ENCODE measurements at regions not wholly inside any gene's neighbourhood (a gene's known extent, or its start where the extent isn't known, plus 50 kb on each side); places are given as distances from the start of the nearest gene placed in this dataset.

- Histone ChIP-seq H3K27ac (ENCODE audit: low read length) (no peak overlapping the region), H3K79me2 (replicated peaks; ENCODE audit: insufficient read depth, low read length) (no peaks in the 10 kb centered on the region), H3K27me3 (ENCODE audit: insufficient read depth, low read depth, low read length) (no peaks in the 10 kb centered on the region), H3K9me2 (ENCODE audit: insufficient read depth, low read length) (no peaks in the 10 kb centered on the region), H3K4me2 (ENCODE audit: low read length) (no peak overlapping the region), H2AFZ (ENCODE audit: low read depth, low read length) (no peak overlapping the region), H4K20me1 (ENCODE audit: insufficient read depth) (no peaks in the 10 kb centered on the region), H3K4me3 (ENCODE audit: low read length) (no peak overlapping the region), H3K36me3 (ENCODE audit: insufficient read depth, low read length) (no peaks in the 10 kb centered on the region), H3K9ac (ENCODE audit: low read length) (no peak overlapping the region), H3K9me3 (ENCODE audit: low read length) (no peaks in the 10 kb centered on the region), H3F3A (ENCODE audit: insufficient read depth, low read length, poor library complexity, severe bottlenecking) (no peaks in the 10 kb centered on the region)
- TF ChIP-seq EP300 (conservative IDR thresholded peaks at IDR 0.05; ENCODE audit: poor library complexity, severe bottlenecking): no peak
These were observed 151.9 kb downstream of the AKR1D1 start for GRCh38 chr7:138228119-138228518.

GRCh38 chr7:138228769-138229168, 152.5 kb downstream of the AKR1D1 start:
- Histone ChIP-seq H3K4me3 (ENCODE audit: low read length) (no peak overlapping the region), H3K79me2 (replicated peaks; ENCODE audit: insufficient read depth, low read length) (no peaks in the 10 kb centered on the region), H2AFZ (ENCODE audit: low read depth, low read length) (no peak overlapping the region), H3K9me2 (ENCODE audit: insufficient read depth, low read length) (no peaks in the 10 kb centered on the region), H3K27ac (ENCODE audit: low read length) (no peak overlapping the region), H3F3A (ENCODE audit: insufficient read depth, low read length, poor library complexity, severe bottlenecking) (no peaks in the 10 kb centered on the region), H3K9ac (ENCODE audit: low read length) (no peak overlapping the region), H4K20me1 (ENCODE audit: insufficient read depth) (no peaks in the 10 kb centered on the region), H3K27me3 (ENCODE audit: insufficient read depth, low read depth, low read length) (no peaks in the 10 kb centered on the region), H3K36me3 (ENCODE audit: insufficient read depth, low read length) (no peaks in the 10 kb centered on the region), H3K9me3 (ENCODE audit: low read length) (no peaks in the 10 kb centered on the region), H3K4me2 (ENCODE audit: low read length) (no peak overlapping the region)
- no peak for TF ChIP-seq REST (IDR thresholded peaks at IDR 0.05; ENCODE audit: borderline replicate concordance)
- no peak for TF ChIP-seq RAD21 (conservative IDR thresholded peaks at IDR 0.05)
- no peak for TF ChIP-seq MXI1 (conservative IDR thresholded peaks at IDR 0.05; ENCODE audit: poor library complexity, severe bottlenecking)
- TF ChIP-seq EZH2 (IDR thresholded peaks at IDR 0.05; ENCODE audit: borderline replicate concordance, insufficient read depth, low read length, poor library complexity, severe bottlenecking): no peak
- no peak for TF ChIP-seq TAF1 (IDR thresholded peaks at IDR 0.05; ENCODE audit: low read depth)
- TF ChIP-seq CTCF (IDR thresholded peaks at IDR 0.05; ENCODE audit: poor library complexity, severe bottlenecking): no peak
- TF ChIP-seq POLR2AphosphoS5 (IDR thresholded peaks at IDR 0.05): no peak
- TF ChIP-seq EP300 (conservative IDR thresholded peaks at IDR 0.05; ENCODE audit: poor library complexity, severe bottlenecking): no peak
- TF ChIP-seq SMC3 (conservative IDR thresholded peaks at IDR 0.05; ENCODE audit: poor library complexity): no peak

- TF ChIP-seq MXI1 (conservative IDR thresholded peaks at IDR 0.05; ENCODE audit: poor library complexity, severe bottlenecking) (no peak), CTCF (IDR thresholded peaks at IDR 0.05; ENCODE audit: poor library complexity, severe bottlenecking) (no peak), TAF1 (IDR thresholded peaks at IDR 0.05; ENCODE audit: low read depth) (no peak), EZH2 (IDR thresholded peaks at IDR 0.05; ENCODE audit: borderline replicate concordance, insufficient read depth, low read length, poor library complexity, severe bottlenecking) (no peak), SMC3 (conservative IDR thresholded peaks at IDR 0.05; ENCODE audit: poor library complexity) (no peak), POLR2AphosphoS5 (IDR thresholded peaks at IDR 0.05) (no peak)
- H3K9ac ChIP-seq (ENCODE audit: low read length): no peak overlapping the region
- H2AFZ ChIP-seq (ENCODE audit: low read depth, low read length): no peak overlapping the region
- H3F3A ChIP-seq (ENCODE audit: insufficient read depth, low read length, poor library complexity, severe bottlenecking): no peaks in the 10 kb centered on the region
- H3K79me2 ChIP-seq (replicated peaks; ENCODE audit: insufficient read depth, low read length): no peaks in the 10 kb centered on the region
- H3K9me2 ChIP-seq (ENCODE audit: insufficient read depth, low read length): no peaks in the 10 kb centered on the region
- H3K4me3 ChIP-seq (ENCODE audit: low read length): no peak overlapping the region
- no peaks in the 10 kb centered on the region for H3K9me3 ChIP-seq (ENCODE audit: low read length)
- no peaks in the 10 kb centered on the region for H3K27me3 ChIP-seq (ENCODE audit: insufficient read depth, low read depth, low read length)
- no peak overlapping the region for H3K4me2 ChIP-seq (ENCODE audit: low read length)
- no peaks in the 10 kb centered on the region for H3K36me3 ChIP-seq (ENCODE audit: insufficient read depth, low read length)
- H4K20me1 ChIP-seq (ENCODE audit: insufficient read depth): no peaks in the 10 kb centered on the region
- no peak overlapping the region for H3K27ac ChIP-seq (ENCODE audit: low read length)
These were observed 156.9 kb downstream of the AKR1D1 start for GRCh38 chr7:138233189-138233588.

Measured in neural cell (in vitro differentiated cells).